IMR-90 (cell line): ENCODE measurements at regions not wholly inside any gene's neighbourhood (a gene's known extent, or its start where the extent isn't known, plus 50 kb on each side); places are given as distances from the start of the nearest gene placed in this dataset.

Experiments used
- ATAC-seq: fragments of 200-7000 bp; cut with Tn5 transposase; 2 replicates; pipeline ENCODE4 v1.9.1; 2020; ENCODE audit warnings: low read depth, mild to moderate bottlenecking, moderate library complexity
- BruUV-seq: library from RNA; stranded (reverse); fragments of 400-500 nt; replicated peaks from 2 replicates; lab custom pipeline; 2021; lab: Mats Ljungman, UMichigan
- CTCF ChIA-PET: fragments of 300-600 bp; formaldehyde crosslinking; extraction: SDS; loops from one replicate; lab custom pipeline; 2021; ENCODE audit warnings: antibody characterized with exemption; lab: Yijun Ruan, JAX
- POLR2A ChIA-PET: fragments of 300-600 bp; sonication (Branson Sonifier 250); formaldehyde crosslinking; loops from one replicate; lab custom pipeline; 2022; ENCODE audit warnings: antibody characterized with exemption; ENCODE audit not compliant: unreplicated experiment; lab: Charles Lee
- DNase-seq: peaks from one replicate; pipeline ENCODE4 v3.0.0; 2013
- H2AFZ ChIP-seq: replicated peaks from 2 replicates; pipeline ENCODE3; 2013; ENCODE audit warnings: low read length, mild to moderate bottlenecking; ENCODE audit not compliant: poor library complexity
- H2AK5ac ChIP-seq: 2 replicates; pipeline ENCODE4 v1.6.1; 2013; ENCODE audit warnings: low read depth, low read length, inconsistent platforms
- H2AK9ac ChIP-seq: replicated peaks from 2 replicates; pipeline ENCODE3; 2013; ENCODE audit warnings: mild to moderate bottlenecking, low read depth, low read length, moderate library complexity; ENCODE audit not compliant: poor library complexity
- H2BK120ac ChIP-seq: 2 replicates; pipeline ENCODE4 v1.6.1; 2013; ENCODE audit warnings: low read depth, low read length, inconsistent platforms
- H2BK15ac ChIP-seq: 3 replicates; pipeline ENCODE4 v1.6.1; 2013; ENCODE audit warnings: low read depth, low read length, inconsistent platforms
- H2BK20ac ChIP-seq: 2 replicates; pipeline ENCODE4 v1.6.1; 2013; ENCODE audit warnings: low read depth, mild to moderate bottlenecking, inconsistent platforms, low read length, moderate library complexity
- H2BK5ac ChIP-seq: 2 replicates; pipeline ENCODE4 v1.6.1; 2013; ENCODE audit warnings: mild to moderate bottlenecking, low read depth, low read length, inconsistent platforms; ENCODE audit not compliant: poor library complexity, severe bottlenecking
- H3K14ac ChIP-seq: replicated peaks from 2 replicates; pipeline ENCODE4 v1.6.1; 2013; ENCODE audit warnings: low read depth, low read length, inconsistent platforms
- H3K18ac ChIP-seq: 2 replicates; pipeline ENCODE4 v1.6.1; 2013; ENCODE audit warnings: low read depth, low read length, control low read depth
- H3K23ac ChIP-seq: 2 replicates; pipeline ENCODE4 v1.6.1; 2013; ENCODE audit warnings: low read depth, low read length, inconsistent platforms
- H3K27ac ChIP-seq: 2 replicates; pipeline ENCODE4 v1.5.1; 2013; ENCODE audit warnings: mild to moderate bottlenecking, control low read depth, low read length; ENCODE audit not compliant: insufficient read depth
- H3K27me3 ChIP-seq: 2 replicates; pipeline ENCODE4 v1.6.1; 2013; ENCODE audit warnings: low read length; ENCODE audit not compliant: control insufficient read depth, insufficient read depth
- H3K36me3 ChIP-seq: 2 replicates; pipeline ENCODE4 v1.6.1; 2013; ENCODE audit warnings: low read length, mixed read lengths; ENCODE audit not compliant: control insufficient read depth, insufficient read depth
- H3K4ac ChIP-seq: 2 replicates; pipeline ENCODE4 v1.6.1; 2013; ENCODE audit warnings: low read depth, low read length, inconsistent platforms
- H3K4me1 ChIP-seq: 2 replicates; pipeline ENCODE4 v1.6.1; 2013; ENCODE audit warnings: low read length, mixed read lengths; ENCODE audit not compliant: control insufficient read depth, insufficient read depth
- H3K4me2 ChIP-seq: 2 replicates; pipeline ENCODE4 v1.6.1; 2013; ENCODE audit warnings: low read depth, mild to moderate bottlenecking, control low read depth, low read length, moderate library complexity
- H3K4me3 ChIP-seq: 2 replicates; pipeline ENCODE4 v1.5.1; 2013; ENCODE audit warnings: low read depth, mild to moderate bottlenecking, control low read depth, low read length, moderate library complexity; ENCODE audit not compliant: insufficient read depth
- H3K56ac ChIP-seq: 2 replicates; pipeline ENCODE4 v1.6.1; 2013; ENCODE audit warnings: low read length, inconsistent platforms; ENCODE audit not compliant: insufficient read depth; ENCODE audit errors: extremely low read depth
- H3K79me1 ChIP-seq, 2 experiments: 2 replicates each; pipeline ENCODE4 v1.6.1; 2013; ENCODE audit warnings: low read length in 2 of 2, inconsistent platforms in 1 of 2, low read depth in 1 of 2
- H3K9ac ChIP-seq: 2 replicates; pipeline ENCODE4 v1.6.1; 2013; ENCODE audit warnings: low read depth, low read length, control low read depth
- H3K9me1 ChIP-seq: 2 replicates; pipeline ENCODE4 v1.6.1; 2013; ENCODE audit warnings: low read length, inconsistent platforms; ENCODE audit not compliant: insufficient read depth
- H3K9me3 ChIP-seq: 2 replicates; pipeline ENCODE4 v1.6.1; 2013; ENCODE audit warnings: low read length; ENCODE audit not compliant: control insufficient read depth, insufficient read depth
- H4K20me1 ChIP-seq: 2 replicates; pipeline ENCODE4 v1.6.1; 2013; ENCODE audit warnings: low read length, inconsistent platforms; ENCODE audit not compliant: insufficient read depth
- H4K5ac ChIP-seq: 2 replicates; pipeline ENCODE4 v1.6.1; 2013; ENCODE audit warnings: mild to moderate bottlenecking, low read depth, low read length, control low read depth
- H4K8ac ChIP-seq, 2 experiments: 2 replicates each; pipeline ENCODE4 v1.6.1; 2013; ENCODE audit warnings: low read depth in 2 of 2, low read length in 2 of 2, control low read depth in 1 of 2, inconsistent platforms in 1 of 2
- H4K91ac ChIP-seq: 2 replicates; pipeline ENCODE4 v1.6.1; 2013; ENCODE audit warnings: low read depth, low read length, inconsistent platforms; ENCODE audit not compliant: insufficient read depth
- CHD1 ChIP-seq: IDR thresholded peaks from 2 replicates; pipeline ENCODE4 v1.6.1; 2012; ENCODE audit warnings: low read depth, low read length, improper control_type of control experiment
- FOS ChIP-seq: fragments of 150-350 bp; IDR thresholded peaks from 2 replicates; pipeline ENCODE4 v1.6.1; 2016; ENCODE audit warnings: low read depth, low read length
- MAZ ChIP-seq: IDR thresholded peaks from 2 replicates; pipeline ENCODE4 v1.6.1; 2012; ENCODE audit warnings: low read depth, mild to moderate bottlenecking, low read length, improper control_type of control experiment, moderate library complexity, borderline replicate concordance
- MXI1 ChIP-seq: IDR thresholded peaks from 2 replicates; pipeline ENCODE4 v1.6.1; 2012; ENCODE audit warnings: low read depth, mild to moderate bottlenecking, low read length, moderate library complexity, borderline replicate concordance
- RAD21 ChIP-seq: IDR thresholded peaks from 2 replicates; pipeline ENCODE4 v1.6.1; 2012; ENCODE audit warnings: low read length, improper control_type of control experiment
- WGBS, 2 experiments: methylation state at CpG; one replicate each; pipeline versions ENCODE4 v1.1.5 to v1.1.7; 2013; ENCODE audit warnings: missing lambda C conversion rate in 2 of 2; ENCODE audit not compliant: insufficient read length in 1 of 2; ENCODE audit errors: extremely low coverage in 2 of 2; 5-methylcytosine and 5-hydroxymethylcytosine counted together
- dilution Hi-C: fragments of 300-500 bp; cut with HindIII; formaldehyde crosslinking; loops from one replicate; pipeline ENCODE4 v1.14.3; 2018; ENCODE audit warnings: low sequenced_read_pairs; ENCODE audit not compliant: unreplicated experiment
- in situ Hi-C: fragments of 300-500 bp; cut with MboI; formaldehyde crosslinking; loops from 3 replicates; pipeline ENCODE4 v1.14.3; 2019; ENCODE audit warnings: low sequenced_read_pairs, inconsistent platforms, mixed read lengths
- intact Hi-C: fragments of 100-400 bp; cut with micrococcal nuclease; formaldehyde crosslinking; loops from 2 replicates; pipeline ENCODE4 v1.10.0; 2022

- Histone ChIP-seq H2BK20ac (no peak overlapping the region), H4K20me1 (no peaks in the 10 kb centered on the region), H2AK5ac (no peak overlapping the region), H4K91ac (no peak overlapping the region), H2BK120ac (no peak overlapping the region), H3K4me2 (no peak overlapping the region), H4K8ac (no peak overlapping the region), H2BK5ac (no peak overlapping the region), H3K23ac (no peak overlapping the region), H3K79me1 (no peaks in the 10 kb centered on the region), H2AFZ (no peak overlapping the region), H3K9me1 (no peaks in the 10 kb centered on the region), H2AK9ac (no peak overlapping the region), H3K36me3 (no peaks in the 10 kb centered on the region), H4K5ac (no peak overlapping the region), H3K56ac (no peak overlapping the region), H3K4me3 (no peak overlapping the region), H3K14ac (no peak overlapping the region), H3K9me3 (peaks cover 5% of the 10 kb centered on the region; the same call in 1 of the 2 replicates), H3K27ac (no peak overlapping the region), H3K18ac (no peak overlapping the region), H2BK15ac (no peak overlapping the region), H3K4ac (no peak overlapping the region), H3K27me3 (no peaks in the 10 kb centered on the region), H3K9ac (no peak overlapping the region), H3K4me1 (no peaks in the 10 kb centered on the region)
- intact Hi-C loops (no loop called here), dilution Hi-C loops (no loop called here), in situ Hi-C loops (no loop called here)
- no TSS peak for BruUV-seq
- TF ChIP-seq FOS (no peak), CHD1 (no peak), RAD21 (no peak), MXI1 (no peak), MAZ (no peak)
- ChIA-PET CTCF (no interaction called here), POLR2A (no interaction called here)
- ATAC-seq (no peak), DNase-seq (no peak)
- no CpG with 5 or more reads among the region's 1 CpG for WGBS, 2 experiments
Measured at GRCh38 chr4:165725352-165725751, 147.7 kb upstream of the TLL1 start.
